Activated naive CD8-positive, alpha-beta T cell treated with anti-CD3 and anti-CD28 coated beads, Interleukin-2, amount 50 U/mL, for 24 hours (primary cell): ENCODE measurements at regions not wholly inside any gene's neighbourhood (a gene's known extent, or its start where the extent isn't known, plus 50 kb on each side); places are given as distances from the start of the nearest gene placed in this dataset.

Experiments used
- ATAC-seq: fragments of 150-1000 bp; cut with Tn5 transposase; one replicate; pipeline ENCODE4 v1.10.0; 2021
- DNase-seq: peaks from one replicate; pipeline ENCODE4 v3.0.0; 2021
- H3K27ac Mint-ChIP-seq: one replicate; pipeline ENCODE4 v1.8.0; 2021; ENCODE audit warnings: mild to moderate bottlenecking, mixed read lengths
- H3K27me3 Mint-ChIP-seq: one replicate; pipeline ENCODE4 v1.8.0; 2021; ENCODE audit warnings: mixed read lengths
- H3K36me3 Mint-ChIP-seq: one replicate; pipeline ENCODE4 v1.8.0; 2021; ENCODE audit warnings: low read depth, mixed read lengths
- H3K4me1 Mint-ChIP-seq: one replicate; pipeline ENCODE4 v1.8.0; 2021; ENCODE audit warnings: mixed read lengths
- H3K4me3 Mint-ChIP-seq: one replicate; pipeline ENCODE4 v1.8.0; 2021; ENCODE audit warnings: mild to moderate bottlenecking, moderate library complexity, mixed read lengths
- H3K9me3 Mint-ChIP-seq: one replicate; pipeline ENCODE4 v1.8.0; 2021; ENCODE audit warnings: mixed read lengths

GRCh38 chr1:25104932-25105561 is 127.3 kb downstream of the SYF2 start:
- Mint-ChIP-seq H3K36me3 (peaks cover 11% of the 10 kb centered on the region), H3K9me3 (peaks cover 13% of the 10 kb centered on the region), H3K4me3 (no peak overlapping the region), H3K27ac (no peak overlapping the region), H3K4me1 (peaks cover 47% of the 10 kb centered on the region), H3K27me3 (peaks cover 9% of the 10 kb centered on the region)
- DNase-seq, result no peak
- ATAC-seq, result no peak

- H3K4me3 Mint-ChIP-seq, result no peak overlapping the region
- peaks cover 9% of the 10 kb centered on the region for H3K27me3 Mint-ChIP-seq
- DNase-seq (no peak), ATAC-seq (no peak)
- peaks cover 55% of the 10 kb centered on the region for H3K4me1 Mint-ChIP-seq
- H3K27ac Mint-ChIP-seq, result no peak overlapping the region
- H3K9me3 Mint-ChIP-seq, result peaks cover under 1% of the 10 kb centered on the region
- no peaks in the 10 kb centered on the region for H3K36me3 Mint-ChIP-seq
These were observed 129.0 kb downstream of the SYF2 start for GRCh38 chr1:25103164-25103795.

- Mint-ChIP-seq H3K36me3 (peaks cover 4% of the 10 kb centered on the region), H3K9me3 (peaks cover 5% of the 10 kb centered on the region), H3K4me1 (peaks cover 70% of the 10 kb centered on the region), H3K4me3 (no peak overlapping the region), H3K27me3 (peaks cover 9% of the 10 kb centered on the region), H3K27ac (no peak overlapping the region)
- DNase-seq (no peak), ATAC-seq (no peak)
These were observed 132.0 kb downstream of the SYF2 start for GRCh38 chr1:25100151-25100833.

GRCh38 chr1:25099343-25099951 is 132.9 kb downstream of the SYF2 start:
- H3K4me3 Mint-ChIP-seq, result peak overlapping the region; percentile 22
- DNase-seq (peak; percentile 50), ATAC-seq (peak; percentile 65)
- peaks cover 6% of the 10 kb centered on the region for H3K27me3 Mint-ChIP-seq
- H3K36me3 Mint-ChIP-seq, result peaks cover 4% of the 10 kb centered on the region
- peak overlapping the region; percentile 6 for H3K27ac Mint-ChIP-seq
- H3K9me3 Mint-ChIP-seq, result peaks cover 5% of the 10 kb centered on the region
- H3K4me1 Mint-ChIP-seq, result peaks cover 72% of the 10 kb centered on the region

- Mint-ChIP-seq H3K9me3 (peaks cover 5% of the 10 kb centered on the region), H3K4me3 (no peak overlapping the region), H3K4me1 (peaks cover 70% of the 10 kb centered on the region), H3K36me3 (peaks cover 4% of the 10 kb centered on the region), H3K27ac (no peak overlapping the region), H3K27me3 (no peaks in the 10 kb centered on the region)
- DNase-seq, result no peak
- no peak for ATAC-seq
These were observed 133.6 kb downstream of the SYF2 start for GRCh38 chr1:25098717-25099116.

- no peak for DNase-seq
- peaks cover 69% of the 10 kb centered on the region for H3K4me1 Mint-ChIP-seq
- H3K9me3 Mint-ChIP-seq, result peaks cover 5% of the 10 kb centered on the region
- no peaks in the 10 kb centered on the region for H3K27me3 Mint-ChIP-seq
- no peak for ATAC-seq
- peaks cover 4% of the 10 kb centered on the region for H3K36me3 Mint-ChIP-seq
- peak overlapping the region; percentile 59 for H3K27ac Mint-ChIP-seq
- no peak overlapping the region for H3K4me3 Mint-ChIP-seq
These were observed 135.8 kb downstream of the SYF2 start for GRCh38 chr1:25096307-25097150.

GRCh38 chr1:25095635-25096200 is 136.6 kb downstream of the SYF2 start:
- ATAC-seq, result peak; percentile 7
- H3K27me3 Mint-ChIP-seq, result no peaks in the 10 kb centered on the region
- no peak overlapping the region for H3K4me3 Mint-ChIP-seq
- H3K27ac Mint-ChIP-seq, result peak overlapping the region; percentile 4
- peaks cover 4% of the 10 kb centered on the region for H3K36me3 Mint-ChIP-seq
- peaks cover 65% of the 10 kb centered on the region for H3K4me1 Mint-ChIP-seq
- peaks cover 5% of the 10 kb centered on the region for H3K9me3 Mint-ChIP-seq
- DNase-seq, result no peak

GRCh38 chr1:25094995-25095394 is 137.3 kb downstream of the SYF2 start:
- H3K36me3 Mint-ChIP-seq, result peaks cover 4% of the 10 kb centered on the region
- H3K9me3 Mint-ChIP-seq, result peaks cover 5% of the 10 kb centered on the region
- H3K27ac Mint-ChIP-seq, result no peak overlapping the region
- no peak for DNase-seq
- H3K4me3 Mint-ChIP-seq, result no peak overlapping the region
- no peak for ATAC-seq
- H3K27me3 Mint-ChIP-seq, result no peaks in the 10 kb centered on the region
- peaks cover 58% of the 10 kb centered on the region for H3K4me1 Mint-ChIP-seq

GRCh38 chr1:25094229-25094628 is 138.1 kb downstream of the SYF2 start:
- H3K4me3 Mint-ChIP-seq, result no peak overlapping the region
- no peak for ATAC-seq
- no peak for DNase-seq
- no peaks in the 10 kb centered on the region for H3K27me3 Mint-ChIP-seq
- peaks cover 51% of the 10 kb centered on the region for H3K4me1 Mint-ChIP-seq
- peaks cover 5% of the 10 kb centered on the region for H3K9me3 Mint-ChIP-seq
- H3K27ac Mint-ChIP-seq, result no peak overlapping the region
- H3K36me3 Mint-ChIP-seq, result peaks cover 4% of the 10 kb centered on the region

- Mint-ChIP-seq H3K27ac (no peak overlapping the region), H3K4me1 (peaks cover 34% of the 10 kb centered on the region), H3K4me3 (no peak overlapping the region), H3K9me3 (peaks cover 2% of the 10 kb centered on the region), H3K36me3 (peaks cover 4% of the 10 kb centered on the region), H3K27me3 (peaks cover 2% of the 10 kb centered on the region)
- ATAC-seq, result no peak
- no peak for DNase-seq
These were observed 140.6 kb downstream of the SYF2 start for GRCh38 chr1:25091658-25092057.

GRCh38 chr1:25090707-25091422 is 141.4 kb downstream of the SYF2 start:
- peaks cover 2% of the 10 kb centered on the region for H3K36me3 Mint-ChIP-seq
- peak overlapping the region; percentile 15 for H3K27ac Mint-ChIP-seq
- DNase-seq (no peak), ATAC-seq (peak; percentile 12)
- H3K4me3 Mint-ChIP-seq, result no peak overlapping the region
- peaks cover 2% of the 10 kb centered on the region for H3K27me3 Mint-ChIP-seq
- H3K4me1 Mint-ChIP-seq, result peaks cover 26% of the 10 kb centered on the region
- H3K9me3 Mint-ChIP-seq, result no peaks in the 10 kb centered on the region

- Mint-ChIP-seq H3K27me3 (peaks cover 2% of the 10 kb centered on the region), H3K4me1 (peaks cover 15% of the 10 kb centered on the region), H3K4me3 (no peak overlapping the region), H3K36me3 (no peaks in the 10 kb centered on the region), H3K27ac (no peak overlapping the region), H3K9me3 (no peaks in the 10 kb centered on the region)
- ATAC-seq, result no peak
- DNase-seq, result no peak
These were observed 142.5 kb downstream of the SYF2 start for GRCh38 chr1:25089772-25090171.

GRCh38 chr1:25088946-25089345 is 143.4 kb downstream of the SYF2 start:
- DNase-seq (no peak), ATAC-seq (peak; percentile 17)
- H3K36me3 Mint-ChIP-seq, result no peaks in the 10 kb centered on the region
- H3K4me3 Mint-ChIP-seq, result no peak overlapping the region
- H3K27me3 Mint-ChIP-seq, result peaks cover 2% of the 10 kb centered on the region
- peaks cover 14% of the 10 kb centered on the region for H3K4me1 Mint-ChIP-seq
- no peaks in the 10 kb centered on the region for H3K9me3 Mint-ChIP-seq
- H3K27ac Mint-ChIP-seq, result no peak overlapping the region
